Hematopoietic multipotent progenitor cell (in vitro differentiated cells): ENCODE measurements at regions not wholly inside any gene's neighbourhood (a gene's known extent, or its start where the extent isn't known, plus 50 kb on each side); places are given as distances from the start of the nearest gene placed in this dataset.
"Not testable (repeated sequence)": the region's sequence is repeated elsewhere in the genome, so short reads cannot be mapped to it uniquely, and the experiment has no call there.

Experiments
- DNase-seq, 3 donors: peaks; one replicate each; pipeline ENCODE4 v3.0.0-alpha.2; 2011 to 2015; ENCODE audit warnings: low read depth in 2 of 3, low spot score in 2 of 3

DNA sequence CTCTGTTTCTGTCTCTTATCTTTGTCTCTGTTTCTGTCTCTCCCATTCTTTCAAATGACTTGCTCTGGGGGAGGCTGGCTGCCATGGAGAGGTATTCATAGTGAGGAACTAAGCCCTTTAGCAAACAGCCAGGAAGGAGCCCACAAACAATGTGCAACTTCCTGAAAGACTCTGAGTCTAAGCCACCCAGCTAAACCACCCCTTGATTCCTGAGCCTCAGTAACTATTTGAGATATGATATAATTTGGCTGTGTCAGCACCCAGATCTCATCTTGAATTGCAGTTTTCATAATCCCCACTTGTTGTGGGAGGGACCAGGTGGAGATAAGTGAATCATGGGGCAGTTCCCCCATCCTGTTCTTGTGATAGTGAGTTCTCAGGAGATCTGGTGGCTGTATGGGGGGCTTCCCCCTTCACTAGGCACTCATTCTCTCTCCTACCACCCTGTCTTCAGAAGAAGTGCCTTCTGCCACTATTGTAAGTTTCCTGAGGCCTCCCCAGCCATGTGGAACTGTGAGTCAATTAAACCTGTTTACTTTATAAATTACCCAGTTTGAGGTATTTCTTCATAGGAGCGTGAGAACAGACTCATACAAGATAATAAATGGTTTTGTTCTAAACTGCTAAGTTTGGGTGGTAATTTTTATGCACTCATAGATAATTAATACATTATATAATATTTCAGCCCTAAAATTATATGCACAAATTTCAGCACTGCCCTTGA lies 121.2 kb upstream of the FOXP2 start:
- no peak for DNase-seq

- no peak for DNase-seq
Observed at GRCh38 chr7:114279901-114280300, 134.7 kb upstream of the FOXP2 start.

DNA sequence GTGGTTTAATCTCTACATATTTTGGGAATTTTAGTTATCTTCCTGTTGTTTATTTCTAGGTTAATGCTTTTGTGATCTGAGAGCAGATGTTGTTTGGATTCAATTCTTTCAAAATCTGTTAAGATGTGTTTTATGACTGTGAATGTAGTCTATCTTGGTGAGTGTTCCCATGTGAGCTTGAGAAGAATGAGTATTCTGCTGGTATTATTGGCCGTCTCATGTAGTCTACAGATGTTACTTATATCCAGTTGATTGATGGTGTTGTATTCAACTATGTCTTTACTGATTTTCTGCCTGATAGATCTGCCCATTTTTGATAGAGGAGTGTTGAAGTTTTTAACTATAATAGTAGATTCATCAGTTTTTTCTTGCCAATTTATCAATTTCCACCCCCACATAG lies 141.4 kb upstream of the FOXP2 start:
- no peak for DNase-seq

GRCh38 chr7:114269714-114270113 lies 144.9 kb upstream of the FOXP2 start:
- no peak for DNase-seq

- not testable (repeated sequence) for DNase-seq
Observed at GRCh38 chr7:114267550-114267949, 147.1 kb upstream of the FOXP2 start.

DNA sequence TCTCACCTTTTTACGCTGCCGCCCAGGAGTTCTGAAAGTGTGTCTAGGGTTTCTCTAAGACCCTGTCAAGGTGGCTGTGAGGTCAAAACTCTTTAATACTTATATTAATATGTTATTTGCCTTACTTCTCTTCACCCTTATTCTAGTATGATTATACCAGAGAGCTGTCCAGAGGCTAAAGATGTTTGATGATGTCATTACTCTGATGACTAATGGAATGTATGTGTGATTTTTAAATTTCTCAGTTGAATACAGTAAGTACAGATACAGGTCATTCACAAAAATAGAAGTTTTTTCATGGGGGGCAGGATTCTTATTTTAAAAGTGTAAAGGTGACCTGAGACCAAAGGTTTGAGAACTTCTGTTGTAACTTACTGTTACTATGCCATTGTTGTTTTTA lies 150.6 kb upstream of the FOXP2 start:
- no peak for DNase-seq

DNA sequence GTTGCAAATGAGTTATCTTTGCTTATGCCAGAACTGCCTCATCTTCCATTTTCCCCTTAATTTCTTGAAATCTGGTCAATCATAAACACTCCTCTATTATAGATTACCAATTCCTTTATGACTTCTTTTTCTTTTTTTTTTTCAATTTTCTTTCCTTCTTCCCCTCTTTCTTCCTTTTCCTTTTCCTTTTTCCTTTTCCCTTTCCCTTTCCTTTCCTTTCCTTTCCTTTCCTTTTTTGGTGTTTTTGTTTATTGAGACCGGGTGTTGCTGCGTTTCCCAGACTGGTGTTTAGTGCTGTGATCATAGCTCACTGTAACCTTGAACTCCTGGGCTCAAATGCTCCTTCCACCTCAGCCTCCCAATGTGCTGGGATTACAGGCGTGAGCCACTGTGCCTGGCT lies 151.4 kb upstream of the FOXP2 start:
- DNase-seq = no peak

- no peak for DNase-seq
Observed at GRCh38 chr7:114255404-114255841, 159.2 kb upstream of the FOXP2 start.

DNA sequence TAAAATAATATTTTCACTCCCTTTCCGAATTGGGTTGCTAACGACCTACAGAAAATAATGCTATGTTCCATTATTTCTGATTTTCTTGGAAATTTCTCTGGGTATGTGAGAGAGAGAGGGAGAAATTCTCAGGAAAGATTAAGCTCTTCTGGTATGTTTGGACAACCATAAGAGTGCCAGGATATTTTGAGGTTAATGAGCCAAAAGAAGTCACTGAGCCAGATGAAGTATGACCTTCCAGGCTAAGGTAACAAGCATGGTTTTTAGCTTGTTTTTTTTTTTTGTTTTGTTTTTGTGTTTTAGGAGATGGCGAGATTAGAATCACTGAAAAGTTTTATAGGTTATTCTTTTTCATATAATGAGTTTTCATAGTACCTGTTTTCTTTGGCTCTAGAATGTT lies 171.0 kb upstream of the FOXP2 start:
- DNase-seq = no peak

GRCh38 chr7:114242992-114243507 lies 171.6 kb upstream of the FOXP2 start:
- DNase-seq = no peak

DNA sequence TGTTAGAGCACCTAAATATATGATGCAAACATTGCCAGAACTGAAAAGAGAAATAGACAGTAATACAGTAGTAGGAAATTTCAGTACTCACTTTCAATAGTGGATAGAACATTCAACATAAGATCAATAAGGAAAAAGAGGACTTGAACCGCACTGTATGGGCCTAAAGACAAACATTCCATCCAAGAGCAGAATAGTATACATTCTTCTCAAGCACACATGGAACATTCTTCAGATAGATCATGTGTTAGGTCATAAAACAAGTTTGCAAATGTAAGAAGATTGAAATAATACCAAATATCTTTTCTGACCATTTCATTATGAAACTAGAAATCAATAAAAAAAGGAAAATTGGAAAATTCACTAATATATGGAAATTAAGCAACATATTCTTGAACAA lies 185.4 kb upstream of the FOXP2 start:
- no peak for DNase-seq

DNA sequence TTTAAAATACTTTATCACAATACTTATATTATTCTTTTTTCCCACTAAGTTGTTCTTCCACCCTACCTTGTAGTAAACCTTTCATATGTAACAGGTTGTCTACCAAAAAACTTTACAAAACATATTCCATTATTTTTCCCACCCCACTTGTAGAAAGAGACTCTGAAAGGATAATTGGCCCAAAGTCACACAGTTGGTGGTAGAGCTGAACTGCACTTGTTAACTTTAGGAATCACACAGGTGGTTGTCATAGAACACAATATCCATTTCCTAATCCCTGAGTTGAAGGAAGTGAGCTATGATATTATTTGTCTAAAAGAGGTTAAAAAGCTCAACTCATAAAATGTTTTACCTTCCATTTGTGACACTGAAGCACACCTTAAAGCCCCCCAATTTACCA lies 188.8 kb upstream of the FOXP2 start:
- DNase-seq = no peak

DNA sequence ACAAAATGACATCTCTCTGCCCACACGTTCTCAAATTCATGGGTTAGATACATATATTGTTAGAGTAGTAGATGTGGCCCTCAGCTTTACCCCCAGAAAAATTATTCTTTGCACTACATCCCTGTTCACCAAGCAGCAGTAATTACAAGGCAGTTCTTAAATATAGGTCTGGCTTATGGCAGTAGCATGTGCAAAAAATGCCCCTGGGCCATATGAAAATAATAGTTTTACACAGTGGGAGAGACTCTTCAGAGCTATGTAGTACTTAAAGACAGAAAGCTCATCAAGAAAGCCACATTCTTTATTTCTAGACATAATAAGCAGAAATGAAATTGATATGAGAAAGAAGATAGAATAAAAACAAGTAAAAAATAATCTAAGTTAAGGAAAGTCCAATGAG lies 196.3 kb upstream of the FOXP2 start:
- DNase-seq = no peak

- DNase-seq = no peak
Observed at GRCh38 chr7:114217026-114217806, 197.4 kb upstream of the FOXP2 start.

- no peak for DNase-seq
Observed at GRCh38 chr7:114214466-114214865, 200.1 kb upstream of the FOXP2 start.

DNA sequence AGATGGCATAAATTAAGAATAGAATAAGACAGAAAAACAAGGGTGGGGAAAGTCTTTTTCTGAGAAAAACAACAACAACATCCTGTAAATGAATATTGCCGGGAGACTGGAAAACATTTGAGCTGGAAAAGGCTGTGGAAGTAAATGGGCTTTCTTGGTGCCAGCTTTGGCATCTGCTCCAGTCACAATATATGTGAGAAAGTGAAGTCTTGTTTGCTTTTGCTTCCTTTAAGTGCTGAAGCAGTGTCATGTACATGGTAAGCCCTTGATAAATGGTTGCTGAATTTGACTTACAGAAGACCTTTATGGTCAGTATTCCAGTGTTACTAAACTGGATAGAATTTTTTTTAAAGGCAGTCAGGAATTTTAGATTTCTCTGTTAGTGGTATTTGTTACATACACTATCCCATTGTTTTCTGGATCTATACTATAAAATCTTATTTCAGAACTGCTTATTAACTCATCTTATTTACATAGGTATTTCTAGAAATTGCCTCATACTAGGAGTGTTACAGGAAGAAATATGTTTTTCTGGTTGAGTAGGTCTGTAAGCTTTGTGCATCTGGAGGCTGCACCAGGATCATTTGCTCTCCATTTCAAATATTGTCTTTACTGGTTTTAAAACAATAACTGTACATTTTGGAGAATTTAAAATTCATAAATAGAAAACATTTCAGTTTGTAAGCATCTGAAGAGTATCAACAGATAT lies 201.7 kb upstream of the FOXP2 start:
- DNase-seq = no peak

DNA sequence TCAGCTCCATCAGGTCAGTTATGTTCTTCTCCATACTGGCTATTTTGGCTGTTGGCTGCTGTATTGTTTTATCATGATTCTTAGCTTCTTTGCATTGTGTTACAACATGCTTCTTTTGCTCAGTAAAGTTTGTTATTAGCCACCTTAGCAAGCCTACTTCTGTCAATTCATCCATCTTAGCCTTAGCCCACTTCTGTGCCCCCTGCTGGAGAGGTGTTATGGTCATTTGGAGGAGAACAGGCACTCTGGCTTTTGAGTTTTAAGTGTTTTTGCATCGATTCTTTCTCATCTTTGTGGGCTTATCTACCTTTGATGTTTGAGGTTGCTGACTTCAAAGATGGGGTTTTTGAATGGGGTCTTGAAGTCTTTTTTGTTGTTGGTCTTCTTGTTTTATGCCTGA lies 204.6 kb upstream of the FOXP2 start:
- DNase-seq = peak in 1 of 3 donors; percentile 4

DNA sequence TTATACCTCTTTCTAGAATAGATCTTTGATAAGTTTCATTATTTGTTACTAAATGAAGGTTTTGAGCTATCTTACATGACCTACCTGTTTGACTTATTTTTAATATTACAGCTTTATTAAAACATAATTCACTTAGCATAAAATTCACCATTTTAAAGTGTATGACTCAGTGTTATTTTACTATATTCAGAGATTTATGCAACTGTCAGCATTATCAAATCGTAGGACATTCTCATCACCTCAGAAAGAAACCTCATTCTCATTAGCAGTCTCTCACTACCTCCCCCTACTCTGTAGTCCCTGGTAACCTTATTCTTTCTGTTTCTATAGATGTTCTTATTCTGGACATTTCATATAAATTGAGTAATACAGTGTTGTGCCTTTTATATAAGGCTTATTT lies 207.9 kb upstream of the FOXP2 start:
- DNase-seq = no peak

DNA sequence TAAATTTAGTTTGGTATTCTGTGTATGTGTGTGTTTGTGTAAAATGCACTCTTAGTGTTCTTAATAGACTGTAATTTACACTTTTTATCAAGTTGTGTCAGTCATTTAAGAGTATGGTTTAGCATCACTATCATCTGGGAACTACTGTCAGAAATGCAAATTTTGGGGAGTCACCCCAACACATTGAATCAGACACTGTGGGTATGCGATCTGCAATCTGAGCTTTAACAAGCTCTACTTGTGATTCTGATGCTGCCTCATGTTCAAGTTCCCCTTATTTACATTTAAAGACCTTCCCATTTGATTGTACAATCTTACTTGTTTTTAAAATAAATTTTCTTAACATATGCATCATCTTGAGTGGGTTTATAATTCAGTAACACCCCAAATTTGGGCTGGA lies 218.1 kb upstream of the FOXP2 start:
- DNase-seq = no peak

GRCh38 chr7:114190387-114190786 lies 224.2 kb upstream of the FOXP2 start:
- DNase-seq = no peak

DNA sequence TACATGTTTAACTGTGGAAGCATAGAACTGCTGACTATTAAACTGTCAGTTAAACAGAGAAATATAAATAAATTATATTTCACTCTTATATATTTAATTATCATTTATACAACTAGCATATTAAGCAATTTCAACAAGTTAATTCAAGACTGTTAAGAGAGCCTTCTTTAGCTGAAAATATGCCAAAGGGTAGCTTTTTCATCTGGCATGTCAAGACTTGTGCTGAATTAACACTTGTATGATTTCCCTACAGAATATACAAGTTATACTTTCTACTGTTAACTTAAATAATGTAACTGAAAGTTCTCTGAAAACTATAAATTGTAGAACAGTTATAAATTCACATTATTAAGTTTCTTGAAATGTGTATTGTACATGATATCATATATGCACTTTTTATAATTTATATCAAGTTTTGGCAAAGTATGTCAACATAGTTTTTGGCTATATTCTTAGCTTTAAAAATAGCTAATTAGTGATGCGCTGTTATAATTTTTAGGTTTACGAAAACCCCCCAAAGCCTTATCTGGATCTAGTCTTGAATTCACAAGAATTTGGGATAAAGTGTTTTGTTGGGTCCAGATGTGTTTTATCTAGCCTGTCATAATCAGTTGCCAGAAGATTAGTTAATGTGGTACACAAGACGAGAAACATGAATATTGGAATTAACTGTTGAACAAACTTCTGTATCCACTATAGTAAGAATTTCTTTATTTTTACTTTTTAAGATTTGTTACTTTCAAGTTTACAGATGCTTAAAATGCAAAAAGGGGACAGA lies 231.1 kb upstream of the FOXP2 start:
- DNase-seq = no peak
